Kidney glomerular epithelial cell (primary cell): ENCODE measurements at regions not wholly inside any gene's neighbourhood (a gene's known extent, or its start where the extent isn't known, plus 50 kb on each side); places are given as distances from the start of the nearest gene placed in this dataset.

Experiments
- DNase-seq: peaks from one replicate; lab custom pipeline; 2025; lab: John Stamatoyannopoulos, UW

GRCh38 chr18:40440088-40440487 is 1514.9 kb upstream of the PIK3C3 start:
- DNase-seq, result no peak

GRCh38 chr18:40437517-40437916 is 1517.5 kb upstream of the PIK3C3 start:
- DNase-seq, result no peak

GRCh38 chr18:40431071-40431985 is 1523.7 kb upstream of the PIK3C3 start:
- DNase-seq, result no peak

- no peak for DNase-seq
Measured at GRCh38 chr18:40423291-40423690, 1531.7 kb upstream of the PIK3C3 start.

GRCh38 chr18:40420675-40421074 is 1534.4 kb upstream of the PIK3C3 start:
- DNase-seq, result no peak

- no peak for DNase-seq
Measured at GRCh38 chr18:40417501-40417900, 1537.5 kb upstream of the PIK3C3 start.

- no peak for DNase-seq
Measured at GRCh38 chr18:40415821-40416220, 1539.2 kb upstream of the PIK3C3 start.

- DNase-seq, result no peak
Measured at GRCh38 chr18:40415176-40415791, 1539.8 kb upstream of the PIK3C3 start.

GRCh38 chr18:40414155-40414754 is 1540.8 kb upstream of the PIK3C3 start:
- DNase-seq, result no peak

GRCh38 chr18:40413160-40413559 is 1541.9 kb upstream of the PIK3C3 start:
- peak; percentile 8 for DNase-seq

- DNase-seq, result no peak
Measured at GRCh38 chr18:40412410-40412809, 1542.6 kb upstream of the PIK3C3 start.

GRCh38 chr18:40407909-40408308 is 1547.1 kb upstream of the PIK3C3 start:
- no peak for DNase-seq

- DNase-seq, result no peak
Measured at GRCh38 chr18:40404284-40404683, 1550.8 kb upstream of the PIK3C3 start.

- DNase-seq, result no peak
Measured at GRCh38 chr18:40402052-40402451, 1553.0 kb upstream of the PIK3C3 start.

- no peak for DNase-seq
Measured at GRCh38 chr18:40388121-40388520, 1566.9 kb upstream of the PIK3C3 start.

- DNase-seq, result no peak
Measured at GRCh38 chr18:40387130-40387787, 1567.8 kb upstream of the PIK3C3 start.

GRCh38 chr18:40382197-40382596 is 1572.8 kb upstream of the PIK3C3 start:
- DNase-seq, result no peak

GRCh38 chr18:40380686-40381439 is 1574.2 kb upstream of the PIK3C3 start:
- no peak for DNase-seq

GRCh38 chr18:40375837-40376236 is 1579.2 kb upstream of the PIK3C3 start:
- no peak for DNase-seq

- DNase-seq, result peak; percentile 17
Measured at GRCh38 chr18:40371673-40372072, 1583.4 kb upstream of the PIK3C3 start.

- no peak for DNase-seq
Measured at GRCh38 chr18:40367576-40367975, 1587.5 kb upstream of the PIK3C3 start.

- no peak for DNase-seq
Measured at GRCh38 chr18:40366521-40366920, 1588.5 kb upstream of the PIK3C3 start.
